ENCODE measurements at regions not wholly inside any gene's neighbourhood (a gene's known extent, or its start where the extent isn't known, plus 50 kb on each side); places are given as distances from the start of the nearest gene placed in this dataset.
"Not testable (repeated sequence)": the region's sequence is repeated elsewhere in the genome, so short reads cannot be mapped to it uniquely, and the experiment has no call there.

DNA sequence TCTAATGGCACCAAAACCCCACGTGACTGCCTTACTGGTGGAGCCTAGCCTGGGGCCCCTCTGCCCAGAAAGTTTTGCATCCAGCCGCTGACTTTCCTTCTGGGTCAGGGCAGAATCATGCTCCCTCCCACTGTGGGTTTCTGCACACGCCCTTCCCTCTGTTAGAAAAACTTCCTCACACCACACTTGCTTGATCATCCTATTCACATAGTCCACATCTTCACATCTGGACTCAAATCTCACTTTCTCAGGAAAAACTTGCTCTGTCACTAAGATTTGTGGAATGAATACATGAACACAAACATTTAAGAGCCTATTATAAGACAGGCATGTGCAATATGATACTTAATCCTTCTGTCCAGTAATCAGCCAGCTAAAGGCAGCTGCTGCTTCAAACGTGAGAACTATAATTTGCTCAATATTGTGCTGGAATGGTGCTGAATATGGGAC is 274.7 kb downstream of the RND3 start:
- no peak for DNase-seq (ENCODE audit: low spot score)

DNA sequence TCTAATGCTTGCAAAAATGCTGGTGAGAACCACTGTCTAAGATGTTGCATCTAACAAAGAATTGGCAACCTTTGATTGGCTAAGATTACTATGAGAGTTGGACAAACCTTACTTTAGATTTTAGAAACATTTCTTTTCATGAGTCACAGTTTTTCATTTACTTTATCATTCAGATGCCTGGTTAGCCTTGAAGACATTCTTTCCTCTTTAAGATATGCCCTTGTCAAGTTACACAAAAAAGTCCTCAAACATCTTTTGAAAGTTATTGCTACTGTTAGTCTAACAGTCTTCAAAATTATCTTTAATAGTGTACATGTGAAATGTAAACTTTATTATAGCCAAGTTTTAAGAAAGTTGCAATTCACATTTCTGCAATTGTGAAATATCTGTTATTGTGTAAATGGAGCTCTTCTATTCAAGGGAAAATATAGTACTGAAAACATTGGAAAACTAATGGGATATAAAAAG is 276.3 kb downstream of the RND3 start:
- no peak for DNase-seq (ENCODE audit: low spot score)

DNA sequence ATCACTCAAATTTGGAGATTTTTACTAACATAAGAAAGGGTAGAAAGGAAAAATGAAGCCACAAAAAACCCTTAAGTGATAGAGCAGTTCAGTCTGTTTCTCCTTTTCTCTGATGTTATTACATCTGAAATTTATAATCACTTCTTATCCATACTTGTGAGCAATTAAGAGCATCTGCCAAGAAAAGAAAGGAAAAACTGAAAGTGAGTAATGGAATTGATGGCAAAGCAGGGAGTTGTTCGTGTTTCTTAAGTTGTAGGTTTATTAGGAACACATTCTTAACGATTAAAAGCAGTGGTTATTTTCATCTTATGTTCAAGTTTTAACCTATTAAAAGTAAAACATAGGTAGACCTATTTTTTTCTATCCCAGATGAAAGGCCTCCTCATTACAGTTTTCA is 277.7 kb downstream of the RND3 start:
- DNase-seq (ENCODE audit: low spot score): no peak

DNA sequence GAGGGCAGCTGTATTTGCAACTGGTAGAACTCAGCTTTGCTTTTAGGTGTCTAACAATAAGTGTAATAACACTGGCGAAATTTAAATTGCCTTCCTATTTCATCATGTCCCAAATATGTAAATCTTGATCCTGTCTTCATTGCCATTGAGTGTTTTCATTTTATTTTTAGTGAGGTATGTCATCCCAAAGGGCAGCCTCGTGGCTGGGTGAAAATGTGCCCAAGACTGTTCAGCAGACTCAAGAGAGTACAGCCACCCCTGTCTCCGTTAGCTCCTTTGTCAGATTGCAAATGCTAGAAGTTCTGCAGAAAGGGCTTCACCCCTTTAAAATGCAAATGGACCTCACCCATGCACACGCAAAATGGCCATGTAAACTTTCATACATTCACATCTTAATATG is 278.8 kb downstream of the RND3 start:
- DNase-seq (ENCODE audit: low spot score): no peak

DNA sequence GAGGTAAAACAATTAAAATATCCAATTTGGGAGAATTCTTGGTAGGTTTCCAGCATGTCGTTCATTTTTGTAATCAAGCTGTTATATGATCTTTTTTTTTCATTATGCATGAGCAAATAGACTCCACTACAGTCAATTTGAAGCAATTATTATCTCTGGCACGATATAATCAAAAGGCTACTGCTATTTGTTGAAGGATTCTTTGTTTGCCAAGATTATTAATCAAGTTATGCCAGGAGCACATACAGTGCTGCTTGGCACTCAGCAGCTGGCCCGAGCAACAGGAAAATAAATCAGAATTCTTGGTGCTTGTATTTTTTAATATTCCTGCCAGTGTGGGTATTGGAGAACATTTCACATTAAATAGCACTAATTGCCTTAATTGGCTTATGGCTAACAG is 279.5 kb downstream of the RND3 start:
- DNase-seq (ENCODE audit: low spot score): no peak

DNA sequence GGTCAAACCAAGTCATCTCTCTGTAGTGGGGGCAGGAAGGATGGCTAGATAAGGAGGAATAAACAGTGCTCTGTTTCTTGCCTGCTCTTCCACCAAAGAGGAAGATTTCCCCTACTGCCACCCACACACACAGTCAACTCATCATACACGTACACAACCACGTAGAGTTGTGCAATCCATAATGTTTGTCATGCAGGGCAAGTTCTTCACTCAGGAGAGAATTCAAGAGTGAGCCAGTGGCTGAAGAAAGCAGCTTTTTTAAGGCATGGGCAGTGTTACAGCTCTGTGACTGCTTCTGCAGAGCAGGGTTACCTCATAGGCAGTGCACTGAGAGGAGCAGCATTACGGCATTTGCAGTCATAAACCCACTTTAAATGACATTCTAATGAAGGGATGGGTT is 283.0 kb downstream of the RND3 start:
- DNase-seq (ENCODE audit: low spot score): no peak

DNA sequence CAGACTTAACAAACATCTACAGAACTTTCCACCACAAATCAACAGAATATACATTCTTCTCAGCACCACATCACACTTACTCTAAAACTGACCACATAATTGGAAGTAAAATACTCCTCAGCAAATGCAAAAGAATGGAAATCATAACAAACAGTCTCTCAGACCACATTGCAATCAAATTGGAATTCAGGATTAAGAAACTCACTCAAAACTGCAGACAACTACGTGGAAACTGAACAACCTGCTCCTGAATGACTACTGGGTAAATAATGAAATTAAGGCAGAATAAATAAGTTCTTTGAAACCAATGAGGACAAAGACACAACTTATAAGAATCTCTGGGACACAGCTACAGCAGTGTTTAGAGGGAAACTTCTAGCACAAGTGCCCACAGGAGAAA is 292.7 kb downstream of the RND3 start:
- not testable (repeated sequence) for DNase-seq (ENCODE audit: low spot score)

DNA sequence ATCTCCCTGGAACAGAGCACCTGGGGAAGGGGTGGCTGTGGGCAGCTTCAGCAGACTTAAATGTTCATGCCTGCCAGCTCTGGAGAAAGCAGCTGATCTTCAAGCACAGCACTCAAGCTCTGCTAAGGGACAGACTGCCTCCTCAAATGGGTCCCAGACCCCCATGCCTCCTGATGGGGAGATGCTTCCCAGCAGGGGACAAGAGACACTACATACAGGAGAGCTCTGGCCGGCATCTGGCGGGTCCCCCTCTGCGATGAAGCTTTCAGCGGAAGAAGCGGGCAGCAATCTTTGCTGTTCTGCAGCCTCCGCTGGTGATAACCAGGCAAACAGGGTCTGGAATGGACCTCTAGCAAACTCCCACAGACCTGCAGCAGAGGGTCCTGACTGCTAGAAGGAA is 294.8 kb downstream of the RND3 start:
- DNase-seq (ENCODE audit: low spot score): no peak

DNA sequence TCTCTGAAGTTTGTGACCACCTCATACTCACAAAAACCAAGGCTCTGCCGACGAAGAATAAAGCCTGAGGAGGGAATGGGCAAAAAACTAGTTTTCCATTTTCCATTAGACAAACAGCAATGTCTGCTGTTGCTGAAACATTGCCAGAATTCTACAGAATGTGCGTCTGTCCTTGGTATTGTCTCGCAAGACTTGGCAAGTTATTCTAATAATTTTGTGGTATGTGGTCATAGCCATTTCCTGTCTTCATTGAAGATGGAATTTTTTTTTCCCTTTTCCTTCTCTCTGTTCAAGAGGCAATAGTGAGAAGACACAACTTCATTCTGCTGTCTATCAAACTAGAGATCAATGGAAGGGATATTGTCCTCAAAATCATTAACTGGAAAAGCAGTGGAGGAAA is 296.1 kb downstream of the RND3 start:
- DNase-seq (ENCODE audit: low spot score): no peak

DNA sequence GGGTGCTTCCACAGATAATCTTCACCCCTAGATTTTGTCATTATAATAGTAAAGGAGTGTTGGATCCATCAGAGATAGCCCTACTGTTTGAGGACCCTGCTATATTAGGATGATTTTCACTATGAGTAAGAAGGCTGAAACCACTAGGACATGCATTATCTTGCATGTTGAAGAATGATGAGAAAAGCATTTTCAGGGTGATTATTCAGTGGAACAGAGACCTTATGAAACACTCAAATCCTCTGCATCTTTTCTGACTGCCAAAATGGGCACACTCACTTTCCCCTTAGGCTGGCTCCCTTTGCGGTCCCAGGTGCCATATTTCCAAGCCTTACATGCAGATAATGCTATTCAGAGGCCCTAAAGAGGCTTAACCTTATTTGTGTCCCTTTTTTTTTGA is 296.9 kb downstream of the RND3 start:
- DNase-seq (ENCODE audit: low spot score): no peak

DNA sequence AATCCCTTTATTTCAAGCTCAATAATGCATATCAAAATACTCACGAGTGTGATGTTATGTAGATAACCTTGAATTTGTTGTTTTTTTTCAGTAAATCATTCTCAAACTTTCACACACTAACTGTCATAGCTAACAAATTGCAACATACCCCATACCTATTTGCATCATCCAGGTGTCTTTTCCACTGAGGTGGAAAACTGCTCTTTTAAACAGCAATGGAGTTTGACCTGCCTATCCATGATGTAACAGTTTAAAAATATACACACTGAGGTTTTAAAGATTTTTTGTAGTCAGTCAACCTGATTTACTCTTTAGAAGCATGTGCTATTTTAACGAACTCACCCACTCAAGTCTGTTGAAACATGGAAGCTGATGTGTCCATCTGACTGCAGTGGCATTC is 298.7 kb downstream of the RND3 start:
- DNase-seq (ENCODE audit: low spot score): no peak

DNA sequence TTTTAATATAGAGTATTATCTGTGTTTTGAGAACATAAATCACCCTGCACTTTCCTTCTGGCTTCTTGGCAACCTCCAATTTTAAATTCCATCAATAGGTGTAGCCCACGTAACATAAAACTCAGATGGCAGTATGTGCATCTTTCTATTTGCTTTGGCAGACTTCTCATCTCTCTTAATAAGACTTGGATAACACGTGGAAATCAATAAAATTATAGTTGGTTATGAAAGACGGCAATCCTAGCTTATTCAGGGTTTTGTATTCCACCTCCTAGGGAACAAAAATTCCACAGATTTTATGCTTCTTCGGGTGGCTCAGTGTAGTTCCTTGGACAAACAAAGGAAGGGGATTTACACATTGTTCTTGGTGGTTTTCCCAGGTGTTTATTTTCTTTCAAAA is 299.3 kb downstream of the RND3 start:
- no peak for DNase-seq (ENCODE audit: low spot score)

DNA sequence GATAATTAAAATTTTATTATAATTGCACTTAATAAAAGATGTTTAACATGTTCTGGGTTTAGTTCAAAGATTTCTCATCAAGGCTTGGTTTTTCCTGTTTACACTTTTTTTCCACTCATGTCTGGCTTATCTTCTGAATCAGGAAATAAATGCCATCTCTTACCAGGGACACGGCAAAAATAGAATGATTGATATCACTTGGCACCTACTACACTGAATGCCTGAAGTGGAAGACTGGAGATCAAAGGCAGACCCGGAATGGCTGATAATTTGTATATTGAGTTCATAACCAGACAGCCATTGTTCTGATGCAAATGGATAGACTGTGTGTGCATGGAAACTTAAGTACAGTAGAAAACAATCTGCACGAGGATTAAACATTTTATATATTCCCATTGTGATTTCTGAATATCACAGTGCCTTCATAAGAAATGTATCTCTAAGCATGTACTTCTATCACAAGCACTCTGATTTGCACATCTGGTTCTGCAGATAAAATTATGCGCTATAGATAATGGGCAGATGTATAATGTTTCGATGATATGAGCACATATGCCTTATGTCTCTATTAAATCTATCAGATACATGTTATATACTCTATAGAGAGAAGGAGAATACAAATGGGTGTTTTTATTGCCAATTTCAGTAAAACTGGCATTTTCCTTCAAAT is 304.8 kb downstream of the RND3 start:
- no peak for DNase-seq (ENCODE audit: low spot score)

DNA sequence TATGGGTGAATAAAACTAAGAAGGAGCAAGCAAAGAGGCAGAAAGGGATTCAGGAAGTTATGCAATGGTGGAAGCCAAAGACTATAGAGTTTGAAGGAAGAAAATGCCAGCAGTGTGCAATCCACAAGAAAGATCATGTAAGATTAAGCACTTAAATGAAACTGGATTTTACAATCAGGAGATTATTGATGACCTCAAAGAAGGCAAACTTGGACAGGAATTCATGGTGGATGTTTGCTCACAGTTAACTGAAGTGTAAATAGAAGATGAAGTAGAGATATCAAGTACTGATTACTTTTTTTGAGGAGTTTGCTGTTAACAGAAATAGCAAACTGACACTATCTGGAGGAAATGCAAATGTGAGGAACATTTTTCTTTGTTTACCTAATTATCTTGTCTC is 308.9 kb downstream of the RND3 start:
- DNase-seq (ENCODE audit: low spot score): no peak

DNA sequence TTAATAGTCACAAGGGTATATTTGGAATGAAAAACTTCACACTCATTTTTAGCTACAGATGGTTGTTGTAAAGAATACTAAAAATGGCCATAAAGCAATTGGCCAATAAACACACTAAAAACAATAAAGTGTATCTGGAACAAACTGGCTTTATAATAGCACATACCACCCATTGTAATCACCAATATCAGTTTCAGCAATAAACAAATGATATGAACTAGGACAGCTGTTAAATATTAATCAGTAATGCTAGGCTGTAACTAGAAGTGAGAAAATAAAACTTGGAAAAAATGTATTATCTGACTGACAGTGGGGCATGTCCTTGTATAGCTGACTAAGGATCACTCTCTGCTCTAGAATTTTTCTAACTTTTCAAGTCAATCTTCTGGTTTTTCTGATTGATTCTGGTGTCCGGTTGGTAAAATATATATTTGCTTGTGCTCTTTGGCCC is 312.5 kb downstream of the RND3 start:
- DNase-seq (ENCODE audit: low spot score): no peak

DNA sequence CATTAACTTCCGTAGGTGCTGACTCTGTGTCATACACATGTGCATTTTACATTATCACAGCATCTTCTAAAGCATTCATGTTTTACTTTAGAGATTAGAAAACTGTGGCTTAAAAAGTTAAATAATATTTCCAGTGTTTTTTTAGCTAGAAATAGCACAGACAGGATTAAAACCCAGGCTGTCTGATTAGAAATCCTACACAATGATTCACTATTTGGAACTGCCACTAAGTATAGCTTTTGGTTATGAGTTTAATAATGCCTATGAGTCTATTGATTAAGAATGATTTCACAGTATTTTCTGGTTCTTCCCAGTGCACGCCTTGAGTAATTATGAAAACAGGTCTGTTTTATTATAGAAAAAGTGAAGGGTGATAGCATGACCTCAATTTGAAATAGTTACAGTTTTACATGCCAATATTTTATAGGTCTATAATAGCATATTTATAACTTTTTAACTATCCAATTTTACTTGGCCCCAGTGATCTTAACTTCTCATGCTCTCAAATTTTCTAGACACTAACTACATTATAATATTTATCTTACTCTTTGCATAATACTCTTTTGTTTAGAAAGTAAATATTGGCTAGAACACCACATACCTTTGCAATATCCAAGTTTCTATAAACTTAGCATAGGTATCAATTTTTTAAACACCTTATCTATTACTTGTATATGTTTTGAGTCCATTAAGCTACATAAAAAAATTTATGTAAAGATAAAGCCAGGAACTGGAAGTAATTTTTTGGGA is 313.2 kb downstream of the RND3 start:
- no peak for DNase-seq (ENCODE audit: low spot score)

DNA sequence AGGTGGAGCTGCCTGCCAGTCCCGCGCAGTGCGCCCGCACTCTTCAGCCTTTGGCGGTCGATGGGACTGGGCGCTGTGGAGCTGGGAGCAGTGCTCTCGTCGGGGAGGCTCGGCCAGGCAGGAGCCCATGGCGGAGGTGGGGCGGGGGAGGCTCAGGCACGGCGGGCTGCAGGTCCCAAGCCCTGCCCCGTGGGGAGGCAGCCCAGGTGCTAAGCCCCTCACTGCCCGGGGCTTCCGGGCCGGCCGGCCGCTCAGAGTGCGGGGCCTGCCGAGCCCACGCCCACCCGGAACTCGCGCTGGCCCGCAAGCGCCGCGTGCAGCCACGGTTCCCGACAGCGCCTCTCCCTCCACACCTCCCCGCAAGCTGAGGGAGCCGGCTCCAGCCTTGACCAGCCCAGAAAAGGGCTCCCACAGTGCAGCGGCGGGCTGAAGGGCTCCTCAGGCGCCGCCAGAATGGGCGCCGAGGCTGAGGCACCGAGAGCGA is 316.4 kb downstream of the RND3 start:
- no peak for DNase-seq (ENCODE audit: low spot score)

DNA sequence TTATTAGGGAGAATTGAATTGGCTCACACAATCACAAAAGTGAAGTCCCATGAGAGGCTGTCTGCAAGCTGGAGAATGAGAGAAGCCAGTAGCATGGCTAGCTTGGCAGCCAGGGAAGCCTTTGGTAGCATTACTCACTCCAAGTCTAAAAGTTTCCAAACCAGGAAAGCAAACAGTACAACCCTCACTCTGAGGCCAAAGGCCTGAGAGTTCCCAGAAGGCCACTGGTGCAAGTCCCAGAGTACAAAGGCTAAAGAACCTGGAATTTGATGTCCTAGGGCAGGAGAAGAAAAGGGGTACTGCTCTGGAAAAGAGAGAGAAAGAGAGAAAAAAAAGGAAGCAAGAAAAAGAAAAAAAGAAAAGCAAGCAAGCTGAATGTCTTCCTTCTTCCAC is 318.2 kb downstream of the RND3 start:
- no peak for DNase-seq (ENCODE audit: low spot score)

DNA sequence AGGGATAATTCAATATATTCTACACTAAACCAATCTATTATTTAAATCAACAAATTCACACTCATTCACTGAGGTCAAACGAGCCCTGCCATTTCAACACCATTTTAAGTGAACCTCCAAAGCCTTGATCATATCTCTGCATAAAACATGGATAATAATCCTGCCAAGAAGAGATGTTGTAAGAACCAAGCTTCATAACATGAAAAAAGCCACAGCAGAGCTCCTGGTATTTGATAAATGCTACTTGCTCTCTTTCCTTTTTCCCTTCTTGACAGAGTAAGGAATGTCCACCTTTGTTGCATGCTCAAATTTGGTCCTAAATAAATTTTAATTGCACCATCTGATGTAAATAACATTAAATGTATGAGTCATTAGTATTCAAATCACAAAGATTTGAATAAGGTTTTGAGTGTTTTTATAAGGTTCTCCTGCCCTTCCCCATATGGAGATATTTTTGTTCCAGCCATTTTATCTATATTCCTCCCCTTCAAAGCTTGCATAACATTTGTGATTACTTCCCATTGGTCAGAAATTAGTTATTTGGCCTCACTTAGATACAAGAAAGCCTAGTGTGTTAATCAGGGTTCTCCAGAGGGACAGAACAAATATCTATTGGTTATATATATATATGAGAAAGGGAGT is 318.8 kb downstream of the RND3 start:
- no peak for DNase-seq (ENCODE audit: low spot score)

DNA sequence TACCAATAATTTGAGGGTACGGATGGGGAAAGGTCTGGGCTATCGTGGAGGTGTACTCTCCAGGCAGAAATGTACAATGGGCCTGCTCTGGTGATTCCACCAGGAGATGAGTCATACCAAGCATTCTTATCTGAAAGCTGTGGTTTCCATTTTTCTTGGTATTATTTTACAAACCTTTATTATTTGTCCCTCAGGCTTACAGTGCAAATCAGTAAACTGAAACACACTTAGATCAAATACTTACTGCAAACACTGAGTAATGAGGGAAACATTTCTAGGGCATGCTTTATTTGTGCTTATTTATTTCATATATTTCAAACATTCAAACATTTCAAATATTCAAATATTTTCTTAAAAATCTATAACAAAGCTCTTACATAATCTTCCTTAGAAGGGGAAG is 319.8 kb downstream of the RND3 start:
- no peak for DNase-seq (ENCODE audit: low spot score)

DNA sequence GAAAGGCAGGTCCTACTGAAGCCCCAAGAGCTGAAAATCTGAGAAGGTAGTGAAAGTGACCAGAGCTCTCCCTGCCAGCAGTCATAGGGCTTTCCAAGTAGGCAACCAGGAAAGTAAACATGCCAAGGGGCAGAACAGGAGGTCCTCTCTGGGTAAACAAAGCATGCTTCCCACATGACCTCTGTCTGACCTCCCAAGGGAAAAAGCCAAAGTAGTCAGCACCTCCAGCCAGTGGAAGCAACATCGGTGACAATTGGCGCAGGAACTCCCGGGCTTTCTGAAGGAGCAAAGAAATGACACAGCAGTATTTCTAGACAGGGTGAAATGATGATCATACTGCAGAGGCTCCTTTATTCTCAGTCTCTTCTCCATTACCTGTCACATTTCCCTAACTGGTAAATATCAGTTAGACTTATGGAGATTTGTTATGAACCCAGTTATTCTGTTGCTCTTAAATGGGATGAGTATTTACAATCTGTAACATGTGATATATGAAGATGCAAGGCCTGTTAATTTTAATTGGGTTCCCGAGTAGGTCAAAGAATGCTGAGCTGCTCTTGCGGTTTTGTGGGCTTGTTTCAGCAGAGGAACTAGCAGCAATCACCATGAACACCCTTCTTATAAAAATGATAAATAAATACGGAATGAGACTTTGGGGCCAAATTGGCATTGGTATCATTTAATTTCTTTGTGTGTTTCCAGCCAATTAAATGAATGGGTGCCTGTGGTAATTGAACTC is 321.0 kb downstream of the RND3 start:
- no peak for DNase-seq (ENCODE audit: low spot score)

DNA sequence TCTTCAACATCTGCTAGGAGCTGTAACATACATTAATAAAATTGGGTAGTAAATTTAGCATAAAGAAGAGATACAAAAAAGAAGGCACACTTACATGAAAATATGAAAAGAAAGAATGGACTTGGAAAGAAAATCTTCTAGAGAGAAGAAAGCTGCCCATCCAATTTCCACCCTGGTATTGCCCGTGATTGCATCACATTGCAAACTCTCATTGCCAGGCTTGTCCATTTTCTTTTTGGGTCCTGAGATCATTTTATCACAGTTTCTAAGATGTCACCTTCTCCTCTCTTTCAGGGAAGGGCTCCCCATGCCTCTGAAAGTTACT is 321.5 kb downstream of the RND3 start:
- DNase-seq (ENCODE audit: low spot score): no peak

DNA sequence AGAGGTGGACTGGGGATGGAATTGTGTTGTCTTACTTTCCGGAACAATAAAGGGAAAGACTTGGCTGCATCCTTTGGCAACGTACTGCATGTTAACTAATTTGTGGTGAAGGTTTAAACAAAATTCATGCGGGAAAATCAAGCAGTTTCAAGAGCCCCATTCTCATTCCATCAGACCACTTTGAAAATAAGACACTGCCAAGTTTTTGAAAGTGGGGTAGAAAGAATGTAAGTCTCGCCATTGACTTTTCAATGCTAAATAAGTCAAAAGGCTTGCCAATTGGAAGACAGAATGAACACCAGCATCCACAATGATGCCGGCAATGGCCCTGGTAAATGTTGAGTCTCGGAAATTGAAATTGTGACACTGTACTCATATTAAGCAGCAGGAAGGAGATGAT is 322.0 kb downstream of the RND3 start:
- no peak for DNase-seq (ENCODE audit: low spot score)
